CD8-positive, alpha-beta memory T cell (primary cell): ENCODE measurements at regions not wholly inside any gene's neighbourhood (a gene's known extent, or its start where the extent isn't known, plus 50 kb on each side); places are given as distances from the start of the nearest gene placed in this dataset.

ENCODE experiments used
- CTCF ChIA-PET: fragments of 350-600 bp; sonication (Branson Sonifier 250); formaldehyde crosslinking; loops from one replicate; lab custom pipeline; 2021; ENCODE audit warnings: antibody characterized with exemption; lab: Charles Lee
- POLR2A ChIA-PET: fragments of 350-600 bp; sonication (Branson Sonifier 250); formaldehyde crosslinking; loops from one replicate; lab custom pipeline; 2021; ENCODE audit warnings: antibody characterized with exemption; lab: Charles Lee
- DNase-seq, 5 donors: peaks; one replicate each; pipeline versions ENCODE4 v3.0.0 to v3.0.0-alpha.2; 2020 to 2022; ENCODE audit warnings: mixed read lengths in 1 of 5
- H3K27ac ChIP-seq: one replicate; pipeline ENCODE4 v1.7.0; 2013; ENCODE audit warnings: low read depth, mild to moderate bottlenecking, low read length, moderate library complexity
- H3K27me3 ChIP-seq: 2 replicates; pipeline ENCODE4 v1.7.0; 2013; ENCODE audit warnings: low read length, mild to moderate bottlenecking; ENCODE audit not compliant: insufficient read depth, poor library complexity, severe bottlenecking
- H3K36me3 ChIP-seq: 2 replicates; pipeline ENCODE4 v1.7.0; 2013; ENCODE audit warnings: mild to moderate bottlenecking, low read length, moderate library complexity; ENCODE audit not compliant: insufficient read depth
- H3K4me1 ChIP-seq: 2 replicates; pipeline ENCODE4 v1.7.0; 2013; ENCODE audit warnings: mild to moderate bottlenecking, low read length, moderate library complexity; ENCODE audit not compliant: insufficient read depth
- H3K4me3 ChIP-seq: 2 replicates; pipeline ENCODE4 v1.7.0; 2013; ENCODE audit warnings: mild to moderate bottlenecking, low read length
- H3K9me3 ChIP-seq: 2 replicates; pipeline ENCODE4 v1.7.0; 2013; ENCODE audit warnings: mild to moderate bottlenecking, low read length
- H3K27ac Mint-ChIP-seq, 8 donors: one replicate each; pipeline ENCODE4 v1.8.0; 2020 to 2021; ENCODE audit warnings: mixed read lengths in 8 of 8, mild to moderate bottlenecking in 6 of 8, inconsistent platforms in 3 of 8, moderate library complexity in 3 of 8
- H3K27me3 Mint-ChIP-seq, 2 donors: one replicate each; pipeline ENCODE4 v1.8.0; 2020 to 2021; ENCODE audit warnings: mixed read lengths in 2 of 2, mild to moderate bottlenecking in 1 of 2, moderate library complexity in 1 of 2
- H3K36me3 Mint-ChIP-seq, 3 donors: one replicate each; pipeline ENCODE4 v1.8.0; 2020 to 2021; ENCODE audit warnings: mixed read lengths in 3 of 3, inconsistent platforms in 1 of 3, mild to moderate bottlenecking in 1 of 3
- H3K4me1 Mint-ChIP-seq, 3 donors: one replicate each; pipeline ENCODE4 v1.8.0; 2020 to 2021; ENCODE audit warnings: mixed read lengths in 3 of 3, inconsistent platforms in 1 of 3, mild to moderate bottlenecking in 1 of 3
- H3K4me3 Mint-ChIP-seq, 7 donors: one replicate each; pipeline ENCODE4 v1.8.0; 2020 to 2021; ENCODE audit warnings: mixed read lengths in 7 of 7, mild to moderate bottlenecking in 6 of 7, moderate library complexity in 4 of 7, inconsistent platforms in 2 of 7
- H3K9me3 Mint-ChIP-seq, 5 donors: one replicate each; pipeline ENCODE4 v1.8.0; 2020 to 2022; ENCODE audit warnings: mixed read lengths in 5 of 5, mild to moderate bottlenecking in 3 of 5, moderate library complexity in 2 of 5, inconsistent platforms in 1 of 5

DNA sequence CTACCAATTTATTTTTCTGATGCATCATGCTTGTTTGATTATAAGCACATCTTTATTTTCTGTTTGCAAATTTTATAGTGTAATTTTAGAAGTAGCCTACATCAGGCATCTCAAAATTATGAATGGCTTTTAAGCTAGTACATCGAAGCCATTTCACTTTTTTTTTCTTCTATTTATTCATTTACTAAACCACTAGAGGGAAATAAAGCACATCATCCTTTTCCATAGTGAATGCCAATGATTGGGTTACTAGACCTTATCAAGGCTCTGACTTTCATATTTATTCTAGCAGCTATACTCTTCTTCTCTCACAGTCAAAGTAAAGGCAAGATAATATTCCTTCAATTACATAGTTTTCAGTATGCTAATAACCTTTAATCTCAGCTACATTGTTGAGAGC is 736.4 kb upstream of the LRFN5 start:
- H3K27ac Mint-ChIP-seq, result no peak overlapping the region
- no peak overlapping the region for H3K4me3 ChIP-seq
- CTCF ChIA-PET, result no interaction called here
- POLR2A ChIA-PET, result no interaction called here
- no peak overlapping the region for H3K27ac ChIP-seq
- no peaks in the 10 kb centered on the region for H3K4me1 Mint-ChIP-seq
- peaks cover 0 to 7% (median 3%) of the 10 kb centered on the region in 5 donors for H3K9me3 Mint-ChIP-seq
- no peaks in the 10 kb centered on the region for H3K4me1 ChIP-seq
- no peak for DNase-seq
- no peaks in the 10 kb centered on the region for H3K27me3 Mint-ChIP-seq
- H3K36me3 Mint-ChIP-seq, result no peaks in the 10 kb centered on the region
- no peaks in the 10 kb centered on the region for H3K36me3 ChIP-seq
- no peaks in the 10 kb centered on the region for H3K9me3 ChIP-seq
- no peaks in the 10 kb centered on the region for H3K27me3 ChIP-seq
- H3K4me3 Mint-ChIP-seq, result no peak overlapping the region

DNA sequence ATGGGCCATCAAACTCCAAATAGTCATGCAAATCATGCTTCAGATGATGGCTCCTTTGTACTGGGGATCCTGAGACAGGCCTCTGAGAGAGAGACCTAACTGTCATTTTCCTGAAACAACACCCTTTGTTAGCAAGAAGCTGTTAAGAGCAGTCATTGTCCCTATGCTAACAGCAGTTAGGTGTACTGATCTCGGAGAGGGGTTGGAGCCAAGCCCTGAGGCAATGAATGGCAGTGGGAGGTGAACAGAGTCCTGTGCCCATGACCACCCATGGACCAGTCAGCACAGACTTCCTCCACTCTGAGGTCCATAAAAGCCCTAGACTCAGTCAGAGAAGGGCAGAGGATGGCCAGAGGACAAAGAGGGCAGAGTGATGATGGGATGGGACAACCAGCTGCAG is 747.6 kb upstream of the LRFN5 start:
- DNase-seq, result no peak
- Mint-ChIP-seq H3K36me3 (no peaks in the 10 kb centered on the region), H3K27me3 (no peaks in the 10 kb centered on the region), H3K27ac (no peak overlapping the region), H3K9me3 (peaks cover 0 to 23% (median 11%) of the 10 kb centered on the region in 5 donors), H3K4me3 (no peak overlapping the region), H3K4me1 (no peaks in the 10 kb centered on the region)
- Histone ChIP-seq H3K36me3 (no peaks in the 10 kb centered on the region), H3K4me3 (no peak overlapping the region), H3K27me3 (no peaks in the 10 kb centered on the region), H3K9me3 (no peaks in the 10 kb centered on the region), H3K4me1 (no peaks in the 10 kb centered on the region), H3K27ac (no peak overlapping the region)
- ChIA-PET POLR2A (no interaction called here), CTCF (no interaction called here)

DNA sequence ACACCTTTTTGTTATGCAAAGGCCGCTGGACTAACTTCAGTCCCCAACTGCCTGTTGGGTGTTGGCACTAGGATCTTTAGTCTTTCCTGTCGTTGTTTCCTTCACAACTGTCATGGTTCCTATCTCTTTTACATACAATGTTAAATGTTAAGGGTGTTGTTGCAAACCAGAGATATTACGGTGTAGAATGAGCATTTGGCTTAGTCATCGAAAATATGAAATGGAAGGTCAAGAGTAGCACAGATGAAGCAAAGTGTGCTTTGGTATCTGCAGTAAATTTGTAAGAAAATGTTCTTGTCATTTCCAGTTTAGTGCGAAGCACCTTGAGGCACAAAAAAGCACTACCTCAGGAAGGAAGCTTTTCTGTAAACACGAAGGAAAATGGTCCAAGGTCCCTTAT is 751.3 kb upstream of the LRFN5 start:
- no peaks in the 10 kb centered on the region for H3K9me3 ChIP-seq
- CTCF ChIA-PET, result no interaction called here
- H3K4me1 ChIP-seq, result no peaks in the 10 kb centered on the region
- Mint-ChIP-seq H3K4me1 (no peaks in the 10 kb centered on the region), H3K9me3 (peaks cover 0 to 19% (median 5%) of the 10 kb centered on the region in 5 donors), H3K27me3 (no peaks in the 10 kb centered on the region), H3K36me3 (no peaks in the 10 kb centered on the region), H3K4me3 (no peak overlapping the region), H3K27ac (no peak overlapping the region)
- POLR2A ChIA-PET, result no interaction called here
- no peaks in the 10 kb centered on the region for H3K36me3 ChIP-seq
- H3K4me3 ChIP-seq, result no peak overlapping the region
- no peak overlapping the region for H3K27ac ChIP-seq
- no peak for DNase-seq
- H3K27me3 ChIP-seq, result no peaks in the 10 kb centered on the region

DNA sequence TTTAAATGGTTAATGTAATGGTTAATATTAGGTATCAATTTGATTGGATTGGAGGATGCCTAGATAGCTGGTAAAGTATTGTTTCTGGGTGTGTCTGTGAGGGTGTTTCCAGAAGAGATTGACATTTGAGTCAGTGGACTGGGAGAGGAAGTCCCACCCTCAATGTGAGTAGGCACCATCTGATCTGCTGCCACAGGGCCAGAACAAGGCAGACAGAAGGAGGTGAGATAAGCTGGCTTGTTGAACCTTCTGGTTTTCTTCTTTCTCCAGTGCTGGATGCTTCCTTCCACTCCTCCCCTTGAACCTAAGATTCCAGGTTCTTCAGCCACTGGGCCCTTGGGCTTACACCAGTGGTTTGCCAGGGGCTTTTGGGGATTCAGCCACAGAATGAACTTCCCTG is 756.5 kb upstream of the LRFN5 start:
- no peaks in the 10 kb centered on the region for H3K4me1 Mint-ChIP-seq
- H3K4me3 Mint-ChIP-seq, result no peak overlapping the region
- no peak overlapping the region for H3K4me3 ChIP-seq
- no peaks in the 10 kb centered on the region for H3K27me3 ChIP-seq
- no peaks in the 10 kb centered on the region for H3K9me3 ChIP-seq
- peaks cover 0 to 19% (median 3%) of the 10 kb centered on the region in 5 donors for H3K9me3 Mint-ChIP-seq
- no peaks in the 10 kb centered on the region for H3K36me3 Mint-ChIP-seq
- POLR2A ChIA-PET, result no interaction called here
- H3K27ac ChIP-seq, result no peak overlapping the region
- H3K36me3 ChIP-seq, result no peaks in the 10 kb centered on the region
- no peak overlapping the region for H3K27ac Mint-ChIP-seq
- no peak for DNase-seq
- H3K27me3 Mint-ChIP-seq, result no peaks in the 10 kb centered on the region
- CTCF ChIA-PET, result no interaction called here
- H3K4me1 ChIP-seq, result no peaks in the 10 kb centered on the region

DNA sequence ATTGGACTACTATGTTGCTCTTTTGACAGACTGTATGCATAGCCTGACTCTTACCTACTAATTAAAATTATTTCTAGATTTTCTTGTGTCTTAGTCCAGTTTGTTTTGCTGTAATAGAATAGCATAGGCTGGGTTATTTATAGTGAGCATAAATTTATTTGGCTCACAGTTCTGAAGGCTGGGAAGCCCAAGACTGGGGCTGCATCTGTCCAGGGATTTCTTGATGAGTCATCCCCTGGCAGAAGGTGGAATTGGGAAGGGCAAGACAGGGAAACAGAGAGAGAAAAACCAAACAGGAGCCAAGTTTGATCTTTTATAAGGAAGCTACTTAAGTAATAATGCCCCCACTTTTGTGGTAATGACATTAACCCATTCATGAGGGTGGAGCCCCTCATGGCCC is 759.2 kb upstream of the LRFN5 start:
- Mint-ChIP-seq H3K36me3 (no peaks in the 10 kb centered on the region), H3K4me3 (no peak overlapping the region), H3K27me3 (no peaks in the 10 kb centered on the region), H3K4me1 (no peaks in the 10 kb centered on the region), H3K9me3 (peaks cover 0 to 22% (median 5%) of the 10 kb centered on the region in 5 donors), H3K27ac (no peak overlapping the region)
- H3K36me3 ChIP-seq, result no peaks in the 10 kb centered on the region
- ChIA-PET POLR2A (no interaction called here), CTCF (no interaction called here)
- H3K27me3 ChIP-seq, result no peaks in the 10 kb centered on the region
- no peak overlapping the region for H3K27ac ChIP-seq
- H3K4me3 ChIP-seq, result no peak overlapping the region
- H3K9me3 ChIP-seq, result no peaks in the 10 kb centered on the region
- H3K4me1 ChIP-seq, result no peaks in the 10 kb centered on the region
- DNase-seq, result no peak

DNA sequence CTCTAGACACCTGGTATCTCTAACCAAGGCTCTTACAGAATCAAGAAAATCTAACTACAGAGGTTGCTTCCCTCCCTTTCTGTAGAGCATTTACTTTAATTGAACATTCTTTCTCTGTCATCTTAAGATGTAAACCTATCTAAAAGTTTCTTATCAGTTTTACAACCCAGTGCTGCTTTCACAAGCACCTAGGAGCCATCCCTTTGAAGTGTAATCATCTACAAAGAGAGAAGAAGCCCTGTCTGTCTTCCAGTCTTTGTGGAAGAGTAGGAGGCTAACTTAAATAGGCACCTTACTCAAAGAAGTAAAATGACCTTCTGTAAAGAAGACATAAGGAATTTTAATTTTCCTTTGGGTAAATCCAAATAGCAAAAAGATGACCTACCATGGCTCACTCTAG is 763.9 kb upstream of the LRFN5 start:
- ChIA-PET POLR2A (no interaction called here), CTCF (no interaction called here)
- DNase-seq, result no peak
- Mint-ChIP-seq H3K27me3 (no peaks in the 10 kb centered on the region), H3K4me3 (no peak overlapping the region), H3K27ac (no peak overlapping the region), H3K9me3 (peaks cover 0 to 15% (median 6%) of the 10 kb centered on the region in 5 donors), H3K36me3 (no peaks in the 10 kb centered on the region), H3K4me1 (no peaks in the 10 kb centered on the region)
- no peaks in the 10 kb centered on the region for H3K27me3 ChIP-seq
- H3K27ac ChIP-seq, result no peak overlapping the region
- H3K4me1 ChIP-seq, result no peaks in the 10 kb centered on the region
- H3K4me3 ChIP-seq, result no peak overlapping the region
- no peaks in the 10 kb centered on the region for H3K36me3 ChIP-seq
- H3K9me3 ChIP-seq, result no peaks in the 10 kb centered on the region

DNA sequence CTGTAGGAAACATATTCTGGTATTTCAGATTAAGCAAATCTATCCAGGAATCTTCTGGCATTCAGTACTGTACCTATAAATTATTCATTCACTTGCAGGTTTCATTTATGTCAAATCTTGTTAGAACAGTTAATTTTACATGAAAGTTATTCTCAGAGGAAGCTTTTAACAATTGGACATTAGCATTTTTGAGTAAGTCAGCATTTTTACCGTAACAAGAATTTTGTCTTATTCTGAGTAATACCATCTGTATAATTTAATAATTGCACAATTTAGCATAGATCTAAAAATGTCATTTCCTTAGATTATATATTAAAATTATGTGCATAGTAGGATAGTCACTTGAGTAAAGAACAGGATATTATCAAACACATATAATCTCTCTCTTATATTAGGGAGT is 764.8 kb upstream of the LRFN5 start:
- H3K9me3 ChIP-seq, result no peaks in the 10 kb centered on the region
- no peaks in the 10 kb centered on the region for H3K36me3 Mint-ChIP-seq
- no peak overlapping the region for H3K27ac ChIP-seq
- CTCF ChIA-PET, result no interaction called here
- no peak for DNase-seq
- no peaks in the 10 kb centered on the region for H3K27me3 ChIP-seq
- H3K27ac Mint-ChIP-seq, result no peak overlapping the region
- no peaks in the 10 kb centered on the region for H3K4me1 ChIP-seq
- H3K27me3 Mint-ChIP-seq, result no peaks in the 10 kb centered on the region
- no peaks in the 10 kb centered on the region for H3K36me3 ChIP-seq
- POLR2A ChIA-PET, result no interaction called here
- H3K4me1 Mint-ChIP-seq, result no peaks in the 10 kb centered on the region
- no peak overlapping the region for H3K4me3 Mint-ChIP-seq
- H3K9me3 Mint-ChIP-seq, result peaks cover 0 to 15% (median 6%) of the 10 kb centered on the region in 5 donors
- no peak overlapping the region for H3K4me3 ChIP-seq

DNA sequence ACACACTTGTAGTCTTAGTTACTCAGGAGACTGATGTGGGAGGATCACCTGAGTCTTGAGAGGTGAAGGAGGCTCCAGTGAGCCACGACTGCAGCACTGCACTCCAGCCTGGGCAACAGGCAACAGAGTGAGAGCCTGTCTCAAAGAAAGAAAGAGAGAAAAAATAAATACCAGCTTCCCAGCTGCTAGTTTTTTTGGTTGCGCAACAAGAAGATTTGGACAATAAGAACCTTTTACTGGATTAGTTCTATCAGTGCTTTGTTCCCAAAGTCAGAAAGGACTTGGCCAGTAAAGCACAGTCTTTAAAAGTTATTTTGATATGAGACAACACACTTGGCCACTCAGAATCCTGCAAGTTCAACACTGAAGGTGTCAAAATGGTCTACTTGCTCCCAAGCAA is 768.1 kb upstream of the LRFN5 start:
- H3K4me1 Mint-ChIP-seq, result no peaks in the 10 kb centered on the region
- no peak overlapping the region for H3K27ac ChIP-seq
- no peak overlapping the region for H3K4me3 ChIP-seq
- H3K9me3 ChIP-seq, result no peaks in the 10 kb centered on the region
- H3K36me3 ChIP-seq, result no peaks in the 10 kb centered on the region
- no peaks in the 10 kb centered on the region for H3K27me3 Mint-ChIP-seq
- peaks cover 2 to 17% (median 8%) of the 10 kb centered on the region in 5 donors for H3K9me3 Mint-ChIP-seq
- H3K27ac Mint-ChIP-seq, result no peak overlapping the region
- no peaks in the 10 kb centered on the region for H3K4me1 ChIP-seq
- ChIA-PET POLR2A (no interaction called here), CTCF (no interaction called here)
- no peaks in the 10 kb centered on the region for H3K36me3 Mint-ChIP-seq
- DNase-seq, result no peak
- no peak overlapping the region for H3K4me3 Mint-ChIP-seq
- no peaks in the 10 kb centered on the region for H3K27me3 ChIP-seq

DNA sequence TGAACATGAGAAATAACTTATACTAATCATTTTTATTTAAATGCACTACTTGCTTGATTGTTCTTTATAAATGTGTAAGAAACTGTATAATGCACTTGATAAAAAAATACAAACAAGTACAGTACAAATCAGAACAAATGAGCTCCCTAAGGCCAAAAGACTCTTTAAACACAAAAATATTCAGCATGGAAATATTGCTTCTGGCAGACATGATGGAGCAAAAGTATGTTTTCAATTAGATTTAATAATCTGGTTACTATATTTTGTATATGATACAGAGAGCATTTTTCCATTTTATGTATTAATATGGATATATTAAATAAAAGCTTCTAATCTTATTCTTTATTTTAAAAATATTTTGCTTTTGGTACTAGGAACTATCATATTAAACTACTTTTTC is 800.2 kb upstream of the LRFN5 start:
- Histone ChIP-seq H3K4me3 (no peak overlapping the region), H3K4me1 (no peaks in the 10 kb centered on the region), H3K9me3 (no peaks in the 10 kb centered on the region), H3K36me3 (no peaks in the 10 kb centered on the region), H3K27me3 (no peaks in the 10 kb centered on the region), H3K27ac (no peak overlapping the region)
- CTCF ChIA-PET, result no interaction called here
- Mint-ChIP-seq H3K27me3 (no peaks in the 10 kb centered on the region), H3K27ac (no peak overlapping the region), H3K4me1 (no peaks in the 10 kb centered on the region), H3K9me3 (peaks cover 2 to 22% (median 5%) of the 10 kb centered on the region in 5 donors), H3K4me3 (no peak overlapping the region), H3K36me3 (no peaks in the 10 kb centered on the region)
- no peak for DNase-seq
- POLR2A ChIA-PET, result no interaction called here
